OCI-LY3 (cell line): ENCODE measurements at regions not wholly inside any gene's neighbourhood (a gene's known extent, or its start where the extent isn't known, plus 50 kb on each side); places are given as distances from the start of the nearest gene placed in this dataset.

Source experiments
- EZH2phosphoT487 ChIP-seq: fragments of 200-600 bp; shearing (Covaris generic); IDR thresholded peaks from 2 replicates; pipeline ENCODE4 v1.6.1; 2018; ENCODE audit warnings: antibody characterized with exemption, mixed run types, low read depth
- TF ChIP-seq, protein P1 (sequence below): fragments of 200-600, 300-600 bp; sonication (generic); IDR thresholded peaks from 2 replicates; pipeline ENCODE4 v1.5.1; 2014; ENCODE audit warnings: antibody characterized with exemption, low read length, low read depth

DNA sequence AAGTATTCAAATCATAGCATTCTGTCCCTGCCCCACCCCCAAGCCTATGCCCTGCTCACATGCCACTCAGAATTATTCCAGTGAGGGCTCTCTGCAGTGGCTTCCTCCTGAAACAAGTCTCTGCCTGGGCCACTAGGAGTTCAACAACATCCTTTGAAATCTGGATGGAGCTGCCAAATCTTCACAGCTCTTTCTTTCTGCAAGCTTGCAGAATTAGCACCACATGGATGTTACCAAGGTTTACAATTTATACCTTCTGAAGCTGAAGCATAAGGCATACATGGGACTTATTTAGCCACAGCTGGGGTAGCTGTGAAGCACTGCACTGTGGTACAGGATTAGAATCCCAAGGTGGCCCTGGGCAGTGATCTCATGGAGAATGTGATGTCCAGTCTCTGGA is 577.5 kb downstream of the CD109 start:
- TF ChIP-seq, protein P1, sequence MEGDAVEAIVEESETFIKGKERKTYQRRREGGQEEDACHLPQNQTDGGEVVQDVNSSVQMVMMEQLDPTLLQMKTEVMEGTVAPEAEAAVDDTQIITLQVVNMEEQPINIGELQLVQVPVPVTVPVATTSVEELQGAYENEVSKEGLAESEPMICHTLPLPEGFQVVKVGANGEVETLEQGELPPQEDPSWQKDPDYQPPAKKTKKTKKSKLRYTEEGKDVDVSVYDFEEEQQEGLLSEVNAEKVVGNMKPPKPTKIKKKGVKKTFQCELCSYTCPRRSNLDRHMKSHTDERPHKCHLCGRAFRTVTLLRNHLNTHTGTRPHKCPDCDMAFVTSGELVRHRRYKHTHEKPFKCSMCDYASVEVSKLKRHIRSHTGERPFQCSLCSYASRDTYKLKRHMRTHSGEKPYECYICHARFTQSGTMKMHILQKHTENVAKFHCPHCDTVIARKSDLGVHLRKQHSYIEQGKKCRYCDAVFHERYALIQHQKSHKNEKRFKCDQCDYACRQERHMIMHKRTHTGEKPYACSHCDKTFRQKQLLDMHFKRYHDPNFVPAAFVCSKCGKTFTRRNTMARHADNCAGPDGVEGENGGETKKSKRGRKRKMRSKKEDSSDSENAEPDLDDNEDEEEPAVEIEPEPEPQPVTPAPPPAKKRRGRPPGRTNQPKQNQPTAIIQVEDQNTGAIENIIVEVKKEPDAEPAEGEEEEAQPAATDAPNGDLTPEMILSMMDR = no peak
- TF ChIP-seq EZH2phosphoT487 = no peak
